GM10248 (cell line): ENCODE measurements at regions not wholly inside any gene's neighbourhood (a gene's known extent, or its start where the extent isn't known, plus 50 kb on each side); places are given as distances from the start of the nearest gene placed in this dataset.
"Not testable (repeated sequence)": the region's sequence is repeated elsewhere in the genome, so short reads cannot be mapped to it uniquely, and the experiment has no call there.

ENCODE experiments used
- CTCF ChIA-PET: fragments of 300-600 bp; sonication (Branson Sonifier 250); formaldehyde crosslinking; extraction: SDS; loops from one replicate; lab custom pipeline; 2021; ENCODE audit warnings: antibody characterized with exemption; lab: Yijun Ruan, JAX
- POLR2A ChIA-PET: fragments of 350-650 bp; sonication (Branson Sonifier 250); formaldehyde crosslinking; extraction: SDS; loops from one replicate; lab custom pipeline; 2020; ENCODE audit warnings: antibody characterized with exemption; lab: Yijun Ruan, JAX
- DNase-seq: peaks from one replicate; pipeline ENCODE4 v3.0.0; 2012; ENCODE audit errors: extremely low spot score
- TF ChIP-seq, protein P1 (sequence below): IDR thresholded peaks from 2 replicates; pipeline ENCODE4 v1.5.1; 2012; ENCODE audit warnings: mild to moderate bottlenecking, low read depth; ENCODE audit errors: extremely low read depth, missing control alignments, control extremely low read depth

DNA sequence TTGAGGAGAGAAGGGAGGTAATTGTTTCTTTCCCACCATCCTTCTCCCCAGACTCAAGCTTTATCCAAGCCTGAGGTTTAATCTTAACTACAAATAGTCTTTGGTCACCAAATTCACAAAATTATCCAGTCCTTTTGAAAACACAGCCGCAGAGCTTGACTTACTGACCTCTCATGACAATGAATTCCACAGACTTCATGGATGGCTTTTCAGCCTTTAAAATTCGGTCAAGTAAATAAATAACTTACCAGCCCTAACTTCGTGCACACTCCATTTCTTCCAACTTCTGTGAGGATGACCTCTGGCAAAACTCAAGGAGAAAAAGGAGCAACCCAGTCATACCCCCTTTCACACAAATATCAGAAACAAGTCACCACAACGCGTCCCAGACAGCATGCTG lies 137.0 kb upstream of the CDKN3 start:
- CTCF ChIA-PET = interaction anchor here (1.0 kb wide), 1 partner anchor 41 kb away, joined by 3 read pairs; no protein-coding TSS in a partner anchor
- POLR2A ChIA-PET = no interaction called here
- TF ChIP-seq, protein P1, sequence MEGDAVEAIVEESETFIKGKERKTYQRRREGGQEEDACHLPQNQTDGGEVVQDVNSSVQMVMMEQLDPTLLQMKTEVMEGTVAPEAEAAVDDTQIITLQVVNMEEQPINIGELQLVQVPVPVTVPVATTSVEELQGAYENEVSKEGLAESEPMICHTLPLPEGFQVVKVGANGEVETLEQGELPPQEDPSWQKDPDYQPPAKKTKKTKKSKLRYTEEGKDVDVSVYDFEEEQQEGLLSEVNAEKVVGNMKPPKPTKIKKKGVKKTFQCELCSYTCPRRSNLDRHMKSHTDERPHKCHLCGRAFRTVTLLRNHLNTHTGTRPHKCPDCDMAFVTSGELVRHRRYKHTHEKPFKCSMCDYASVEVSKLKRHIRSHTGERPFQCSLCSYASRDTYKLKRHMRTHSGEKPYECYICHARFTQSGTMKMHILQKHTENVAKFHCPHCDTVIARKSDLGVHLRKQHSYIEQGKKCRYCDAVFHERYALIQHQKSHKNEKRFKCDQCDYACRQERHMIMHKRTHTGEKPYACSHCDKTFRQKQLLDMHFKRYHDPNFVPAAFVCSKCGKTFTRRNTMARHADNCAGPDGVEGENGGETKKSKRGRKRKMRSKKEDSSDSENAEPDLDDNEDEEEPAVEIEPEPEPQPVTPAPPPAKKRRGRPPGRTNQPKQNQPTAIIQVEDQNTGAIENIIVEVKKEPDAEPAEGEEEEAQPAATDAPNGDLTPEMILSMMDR = no peak

DNA sequence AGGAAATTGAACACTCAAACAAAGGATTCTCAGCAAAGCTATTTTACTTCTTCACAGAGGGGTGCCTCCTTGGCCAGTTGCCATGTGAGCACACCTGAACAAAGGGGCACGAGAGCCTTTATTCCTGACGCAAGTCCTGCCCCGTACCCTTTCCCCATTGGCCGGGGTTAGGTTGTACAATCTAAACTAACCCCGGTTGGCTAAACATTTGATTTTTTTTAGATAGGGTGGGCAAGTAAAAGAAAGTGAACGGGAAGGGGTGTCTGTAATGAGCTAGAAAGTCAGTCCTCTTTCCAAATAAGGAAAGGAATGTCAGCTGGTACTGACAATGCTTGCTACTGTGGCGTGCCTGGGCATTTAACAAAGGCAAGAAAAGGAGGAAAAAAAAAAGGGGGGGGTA lies 135.5 kb upstream of the CDKN3 start:
- POLR2A ChIA-PET = no interaction called here
- no peak for DNase-seq
- TF ChIP-seq, protein P1 = no peak
- CTCF ChIA-PET = no interaction called here

More for the DNA sequence above, 137.0 kb upstream of the CDKN3 start:
- DNase-seq = no peak

DNA sequence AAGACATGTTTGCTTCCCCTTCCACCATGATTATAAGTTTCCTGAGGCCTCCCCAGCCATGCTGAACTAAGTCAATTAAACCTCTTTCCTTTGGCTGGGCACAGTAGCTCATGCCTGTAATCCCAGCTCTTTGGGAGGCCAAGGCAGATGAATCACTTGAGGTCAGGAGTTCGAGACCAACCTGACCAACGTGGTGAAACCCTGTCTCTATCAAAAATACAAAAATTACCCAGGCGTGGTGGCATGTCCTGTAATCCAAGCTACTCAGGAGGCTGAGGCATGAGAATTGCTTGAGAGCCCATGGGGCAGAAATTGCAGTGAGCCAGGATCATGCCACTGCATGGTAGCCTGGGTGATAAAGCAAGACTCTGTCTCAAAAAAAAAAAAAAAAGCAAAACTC lies 130.2 kb upstream of the CDKN3 start:
- DNase-seq, POLR2A ChIA-PET: not testable (repeated sequence)
- CTCF ChIA-PET = interaction anchor here (1.6 to 1.8 kb wide), 2 partner anchors 10 to 16 kb away, joined by 3 to 7 read pairs; no protein-coding TSS in a partner anchor

DNA sequence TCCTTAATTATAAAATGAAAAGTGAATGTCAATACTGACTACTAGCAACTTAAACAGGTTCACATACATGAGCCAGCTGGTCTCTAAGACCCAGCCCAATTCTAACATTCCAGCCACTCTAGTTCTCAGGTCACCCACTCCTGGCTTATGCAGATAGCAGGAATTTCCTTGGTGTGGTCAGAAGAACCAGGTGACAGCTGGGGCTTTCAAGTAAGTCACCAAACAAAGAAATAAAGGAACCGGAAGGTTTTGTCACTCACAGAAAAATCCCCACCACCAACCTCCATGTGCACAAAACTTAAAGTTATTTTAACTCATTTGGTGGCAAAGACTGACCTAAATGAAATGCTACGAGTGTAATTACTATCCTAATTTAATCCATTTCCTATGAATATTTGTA lies 129.6 kb upstream of the CDKN3 start:
- ChIA-PET CTCF (interaction anchor here (1.8 kb wide), 1 partner anchor 9 kb away, joined by 7 read pairs; no protein-coding TSS in a partner anchor), POLR2A (no interaction called here)
- peak; percentile 29 for DNase-seq
- TF ChIP-seq, protein P1 = no peak

DNA sequence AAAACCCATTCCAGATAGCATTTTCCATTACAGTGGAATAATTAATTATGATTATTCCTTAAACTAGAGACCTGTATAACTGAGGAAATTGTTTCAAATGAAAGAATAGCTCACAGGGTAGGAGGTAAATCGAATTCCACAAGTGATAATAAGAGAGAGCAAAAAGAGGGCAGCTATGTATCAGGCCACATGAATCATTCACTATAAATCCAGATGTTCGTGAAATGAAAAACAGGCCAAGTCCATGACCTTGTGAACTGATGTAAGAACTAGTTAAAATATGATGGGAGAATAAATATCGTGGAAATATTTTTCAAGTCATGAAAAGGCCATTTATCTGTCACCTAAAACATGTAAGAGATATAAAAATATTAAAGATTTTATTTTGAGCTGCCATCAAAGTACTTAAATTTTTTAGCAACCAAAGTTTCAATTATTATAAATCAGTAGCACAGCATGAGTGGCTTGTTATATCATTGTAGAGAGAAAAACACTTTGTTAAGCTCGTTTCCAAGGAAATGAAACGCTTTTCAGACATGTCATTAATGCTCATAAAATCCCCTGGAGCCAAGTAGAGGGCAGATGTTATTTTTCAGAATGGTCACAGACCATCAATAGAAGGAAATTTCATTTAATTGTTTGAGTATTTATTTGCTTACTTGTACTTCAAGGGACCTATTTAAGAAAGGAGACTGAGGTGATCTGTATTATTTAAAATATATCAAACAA lies 120.6 kb upstream of the CDKN3 start:
- POLR2A ChIA-PET = no interaction called here
- TF ChIP-seq, protein P1 = no peak
- DNase-seq = no peak
- CTCF ChIA-PET = interaction anchor here (1.8 kb wide), 1 partner anchor 9 kb away, joined by 7 read pairs; no protein-coding TSS in a partner anchor

DNA sequence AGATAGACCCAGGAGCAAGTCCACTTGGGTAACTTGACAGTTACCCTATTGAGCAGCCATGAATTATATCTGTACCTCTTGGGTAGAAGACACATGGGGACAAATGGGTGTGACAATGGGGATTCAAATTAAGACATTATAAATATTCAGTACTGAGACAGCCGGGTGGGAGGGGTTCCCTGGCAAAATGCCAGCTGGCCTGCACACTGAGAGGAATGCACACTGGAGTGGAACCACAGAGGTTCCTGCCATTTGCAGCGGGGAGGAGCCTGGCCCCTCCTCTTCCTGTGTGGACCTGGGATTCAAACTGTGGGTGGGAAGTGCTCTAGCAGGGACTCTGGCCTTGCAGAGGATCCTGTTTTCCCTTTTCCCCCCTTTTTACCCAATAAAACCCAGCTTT lies 118.7 kb upstream of the CDKN3 start:
- ChIA-PET CTCF (interaction anchor here (0.9 kb wide), 1 partner anchor 13 kb away, joined by 3 read pairs; no protein-coding TSS in a partner anchor), POLR2A (no interaction called here)
- TF ChIP-seq, protein P1 = no peak
- DNase-seq = no peak

DNA sequence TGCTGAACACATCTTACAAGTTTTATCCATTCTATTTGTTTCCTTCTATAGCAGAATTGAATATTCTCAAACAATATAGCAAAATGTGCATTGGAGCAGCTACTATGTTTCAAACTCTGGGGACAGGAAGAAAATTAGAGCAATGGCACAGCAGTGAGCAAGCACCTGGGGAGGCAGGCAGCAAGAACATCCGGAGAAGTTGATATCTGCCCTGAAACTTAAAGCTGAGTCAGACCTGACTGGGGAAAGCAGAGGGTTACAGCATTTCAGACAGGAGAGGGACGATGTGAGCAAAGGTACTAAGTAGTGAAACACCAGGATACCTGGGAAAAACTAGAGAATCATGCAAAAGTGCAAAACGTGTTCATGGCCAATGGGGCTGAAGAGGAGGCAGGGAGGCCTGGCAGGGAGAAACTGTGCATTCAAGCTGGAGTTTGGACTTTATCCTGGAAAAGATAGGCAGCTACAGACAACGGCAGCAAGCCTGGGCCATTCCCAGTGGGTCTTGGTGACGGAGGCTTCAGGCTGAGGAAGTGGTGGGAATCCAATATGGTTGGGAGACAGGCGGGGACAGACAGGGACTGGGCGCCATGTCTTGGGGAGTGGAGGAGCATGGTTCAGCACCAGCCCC lies 118.0 kb upstream of the CDKN3 start:
- ChIA-PET CTCF (interaction anchor here (0.8 to 1.1 kb wide), 3 partner anchors 11 to 846 kb away, joined by 3 to 4 read pairs (median 3); no protein-coding TSS in a partner anchor), POLR2A (no interaction called here)
- TF ChIP-seq, protein P1 = no peak
- DNase-seq = no peak
